GM12872 (cell line): ENCODE measurements at regions not wholly inside any gene's neighbourhood (a gene's known extent, or its start where the extent isn't known, plus 50 kb on each side); places are given as distances from the start of the nearest gene placed in this dataset.

Experiments used
- TF ChIP-seq, protein P1 (sequence below): IDR thresholded peaks from 3 replicates; pipeline ENCODE4 v1.5.1; 2011; ENCODE audit warnings: low read depth, mild to moderate bottlenecking, low read length, moderate library complexity; ENCODE audit not compliant: insufficient read depth

DNA sequence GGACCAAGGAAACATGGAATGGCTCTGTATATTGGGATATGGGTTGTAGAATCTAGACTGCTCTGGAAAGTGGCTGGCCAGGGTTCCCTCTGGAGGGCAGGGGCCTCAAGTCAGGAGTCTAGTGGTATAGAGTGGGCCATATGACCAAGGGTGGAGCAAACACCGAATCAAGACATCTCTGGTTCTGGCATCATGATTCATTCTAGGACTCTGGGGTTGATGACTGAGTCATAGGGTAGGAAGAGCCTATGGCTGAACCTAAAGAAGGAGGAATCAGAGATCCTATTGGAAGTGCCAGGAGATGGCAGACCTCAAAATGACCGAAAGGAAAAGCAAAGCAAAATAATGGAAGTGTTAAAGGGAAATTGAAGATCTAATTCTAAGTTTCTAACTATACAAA lies 356.4 kb upstream of the PRICKLE1 start:
- TF ChIP-seq, protein P1, sequence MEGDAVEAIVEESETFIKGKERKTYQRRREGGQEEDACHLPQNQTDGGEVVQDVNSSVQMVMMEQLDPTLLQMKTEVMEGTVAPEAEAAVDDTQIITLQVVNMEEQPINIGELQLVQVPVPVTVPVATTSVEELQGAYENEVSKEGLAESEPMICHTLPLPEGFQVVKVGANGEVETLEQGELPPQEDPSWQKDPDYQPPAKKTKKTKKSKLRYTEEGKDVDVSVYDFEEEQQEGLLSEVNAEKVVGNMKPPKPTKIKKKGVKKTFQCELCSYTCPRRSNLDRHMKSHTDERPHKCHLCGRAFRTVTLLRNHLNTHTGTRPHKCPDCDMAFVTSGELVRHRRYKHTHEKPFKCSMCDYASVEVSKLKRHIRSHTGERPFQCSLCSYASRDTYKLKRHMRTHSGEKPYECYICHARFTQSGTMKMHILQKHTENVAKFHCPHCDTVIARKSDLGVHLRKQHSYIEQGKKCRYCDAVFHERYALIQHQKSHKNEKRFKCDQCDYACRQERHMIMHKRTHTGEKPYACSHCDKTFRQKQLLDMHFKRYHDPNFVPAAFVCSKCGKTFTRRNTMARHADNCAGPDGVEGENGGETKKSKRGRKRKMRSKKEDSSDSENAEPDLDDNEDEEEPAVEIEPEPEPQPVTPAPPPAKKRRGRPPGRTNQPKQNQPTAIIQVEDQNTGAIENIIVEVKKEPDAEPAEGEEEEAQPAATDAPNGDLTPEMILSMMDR, result no peak

DNA sequence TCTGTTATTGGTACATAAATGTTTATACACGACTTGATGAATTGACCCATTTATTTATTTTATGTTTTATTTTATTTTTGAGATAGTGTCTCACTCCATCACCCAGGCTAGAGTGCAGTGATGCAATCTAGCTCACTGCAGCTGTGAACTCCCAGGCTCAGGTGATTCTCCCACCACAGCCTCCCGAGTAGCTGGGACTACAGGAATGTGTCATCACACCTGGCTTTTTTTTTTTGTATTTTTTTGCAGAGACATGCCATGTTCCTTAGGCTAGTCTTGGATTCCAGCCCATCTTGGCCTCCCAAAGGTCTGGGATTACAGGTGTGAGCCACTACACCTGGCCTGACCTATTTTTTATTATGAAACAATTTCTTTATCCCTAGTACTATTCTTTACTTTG lies 355.0 kb upstream of the PRICKLE1 start:
- TF ChIP-seq, protein P1, result no peak

DNA sequence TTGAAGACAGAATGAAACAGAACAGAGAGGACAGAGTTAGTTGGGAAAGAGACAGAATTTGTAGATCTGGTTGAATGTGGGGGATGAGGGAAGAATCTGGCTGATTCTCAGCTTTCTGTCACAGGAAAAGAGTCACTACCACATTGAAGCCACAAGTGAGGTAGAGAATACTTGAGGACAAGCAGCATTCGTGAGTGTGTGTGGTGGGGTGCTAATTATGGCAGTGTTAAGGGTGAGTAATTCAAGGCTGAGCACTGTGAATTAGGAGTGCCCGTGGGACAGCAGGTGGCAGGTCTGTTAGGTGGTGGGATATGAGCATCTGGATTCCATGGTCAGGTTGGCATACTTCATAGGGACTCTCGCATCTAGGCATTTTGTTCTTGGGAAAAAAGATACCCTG lies 347.4 kb upstream of the PRICKLE1 start:
- TF ChIP-seq, protein P1, result no peak

DNA sequence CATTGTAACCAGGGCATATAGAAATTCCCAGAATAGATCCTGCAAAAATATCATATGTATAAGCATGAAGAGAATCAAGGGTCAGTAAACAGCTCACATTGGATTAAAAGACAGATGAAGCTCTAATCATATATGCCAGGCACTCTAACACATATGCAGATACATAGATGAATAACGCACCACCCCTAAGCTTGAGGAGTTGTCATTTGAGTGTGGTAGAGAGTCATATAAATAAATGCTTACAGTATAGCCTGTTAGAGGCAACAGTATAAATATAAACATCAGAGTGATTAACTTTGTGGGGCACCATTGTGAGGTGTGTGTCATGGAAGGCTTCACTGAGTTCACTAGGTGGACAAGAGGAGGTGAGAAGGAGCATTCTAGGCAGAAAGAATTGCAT lies 346.7 kb upstream of the PRICKLE1 start:
- TF ChIP-seq, protein P1, result no peak

DNA sequence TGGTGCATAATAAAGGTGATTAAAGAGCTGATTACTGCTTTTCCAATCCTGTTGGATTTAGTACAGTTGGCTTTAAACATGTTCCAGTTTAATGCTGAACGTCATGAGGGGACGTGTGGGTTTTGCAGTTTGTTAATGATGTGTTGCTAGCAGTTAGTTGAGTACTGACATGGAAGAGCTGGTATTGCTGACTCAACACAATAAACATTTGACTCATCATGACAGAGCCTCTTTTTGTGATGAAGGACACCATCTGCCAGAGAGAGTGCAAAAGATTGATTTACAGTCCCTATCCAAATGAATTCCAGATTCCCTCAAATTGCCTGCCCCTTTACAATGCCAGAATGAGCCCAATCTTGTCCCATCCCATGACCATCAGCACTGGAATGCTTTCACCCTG lies 346.2 kb upstream of the PRICKLE1 start:
- TF ChIP-seq, protein P1, result no peak

DNA sequence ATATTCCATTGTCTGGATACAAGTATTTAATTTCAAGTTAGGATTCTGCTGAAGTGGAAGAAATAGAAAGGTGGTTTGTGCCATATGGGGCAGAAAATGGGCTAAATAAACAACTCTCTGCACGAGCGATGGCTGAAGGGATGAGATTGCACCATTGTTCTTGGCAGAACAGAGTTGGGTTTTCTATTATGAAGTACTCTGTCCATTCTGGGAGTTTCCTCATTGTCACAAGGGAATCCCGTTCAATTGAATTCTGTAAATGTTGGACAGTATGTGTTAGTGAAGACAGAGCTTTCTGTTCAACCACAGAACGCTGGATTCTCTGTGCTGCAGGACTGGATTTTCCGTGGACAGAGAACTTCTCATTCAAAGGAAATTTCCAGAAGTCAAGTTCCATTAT lies 345.5 kb upstream of the PRICKLE1 start:
- TF ChIP-seq, protein P1, result no peak

DNA sequence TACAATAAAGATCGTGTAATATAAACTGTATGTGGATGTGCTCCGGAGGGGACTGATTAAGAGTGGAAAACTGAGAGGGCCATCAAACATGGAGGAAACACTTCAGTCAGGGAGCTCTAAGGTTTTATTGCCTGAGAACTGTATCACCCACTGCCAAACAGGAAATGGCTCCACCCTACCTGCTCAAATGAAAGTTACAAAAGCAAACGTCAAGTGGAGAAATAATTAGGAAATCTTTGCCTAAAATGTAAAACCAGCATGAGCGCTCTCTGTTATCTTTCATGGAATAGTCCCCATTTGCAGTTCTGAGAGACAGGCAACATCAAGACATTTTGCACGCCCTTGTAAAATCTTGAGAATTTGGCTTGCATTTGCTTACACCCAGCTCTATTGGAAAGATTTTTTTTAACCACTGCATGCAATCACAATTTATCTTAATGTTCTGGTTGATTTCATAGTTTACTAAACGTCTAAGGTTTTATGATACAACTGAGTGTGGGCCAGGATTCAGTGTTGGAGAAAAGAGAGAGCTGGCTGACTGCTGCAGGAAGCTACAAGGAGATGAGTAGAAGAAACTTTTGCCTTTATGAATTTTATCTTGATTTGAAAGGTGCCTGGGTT lies 344.0 kb upstream of the PRICKLE1 start:
- TF ChIP-seq, protein P1, result no peak
